Posterior cingulate gyrus (tissue), 11 donors: ENCODE measurements at regions not wholly inside any gene's neighbourhood (a gene's known extent, or its start where the extent isn't known, plus 50 kb on each side); places are given as distances from the start of the nearest gene placed in this dataset.
"Not testable (repeated sequence)": the region's sequence is repeated elsewhere in the genome, so short reads cannot be mapped to it uniquely, and the experiment has no call there.

Experiments
- DNase-seq, 10 donors: peaks; one replicate each; pipeline versions ENCODE4 v3.0.0 to v3.0.0-alpha.2; 2020 to 2021; ENCODE audit warnings: mixed read lengths in 3 of 10
- intact Hi-C: fragments of 100-400 bp; cut with DNase I; formaldehyde crosslinking; loops from one replicate; pipeline ENCODE4 v1.15.1; 2023

DNA sequence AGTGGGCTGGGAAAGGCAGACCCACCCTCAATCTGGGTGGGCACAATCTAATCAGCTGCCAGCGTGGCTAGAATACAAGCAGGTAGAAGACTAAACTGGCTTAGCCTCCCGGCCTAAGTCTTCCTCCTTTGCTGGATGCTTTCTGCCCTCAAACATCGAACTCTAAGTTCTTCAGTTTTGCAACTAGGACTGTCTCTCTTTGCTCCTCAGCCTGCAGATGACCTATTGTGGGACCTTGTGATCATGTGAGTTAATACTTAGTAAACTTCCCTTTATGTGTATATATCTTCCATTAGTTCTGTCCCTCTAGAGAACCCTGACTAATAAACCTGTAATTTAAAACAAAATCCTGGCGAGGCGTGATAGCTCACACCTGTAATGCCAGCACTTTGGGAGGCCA is 51.8 kb upstream of the SLC39A8 start:
- DNase-seq, intact Hi-C loops: not testable (repeated sequence)

GRCh38 chr4:102399021-102399420 is 53.7 kb upstream of the SLC39A8 start:
- no peak for DNase-seq
- intact Hi-C loops: no loop called here

GRCh38 chr4:102400898-102401297 is 55.6 kb upstream of the SLC39A8 start:
- DNase-seq: no peak
- intact Hi-C loops: no loop called here

DNA sequence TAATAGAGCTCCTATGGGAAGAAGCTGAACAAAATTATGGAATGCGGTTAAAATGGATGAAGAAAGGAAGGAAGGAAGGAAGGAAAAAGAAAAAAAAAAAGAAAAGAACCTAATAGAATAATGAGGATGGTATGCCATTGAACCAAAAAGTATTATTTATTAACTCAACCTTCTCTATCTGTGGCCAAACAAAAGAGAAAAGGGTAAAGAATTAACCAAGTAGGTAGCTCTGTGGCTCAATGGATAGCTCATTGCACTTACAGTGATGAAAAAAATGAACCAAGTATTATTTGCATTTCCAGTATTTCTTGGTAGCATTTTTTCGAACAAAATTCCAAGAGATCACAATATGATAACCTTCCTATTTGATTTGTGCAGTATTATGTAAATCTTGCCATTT is 56.9 kb upstream of the SLC39A8 start:
- intact Hi-C loops: no loop called here
- DNase-seq: no peak

DNA sequence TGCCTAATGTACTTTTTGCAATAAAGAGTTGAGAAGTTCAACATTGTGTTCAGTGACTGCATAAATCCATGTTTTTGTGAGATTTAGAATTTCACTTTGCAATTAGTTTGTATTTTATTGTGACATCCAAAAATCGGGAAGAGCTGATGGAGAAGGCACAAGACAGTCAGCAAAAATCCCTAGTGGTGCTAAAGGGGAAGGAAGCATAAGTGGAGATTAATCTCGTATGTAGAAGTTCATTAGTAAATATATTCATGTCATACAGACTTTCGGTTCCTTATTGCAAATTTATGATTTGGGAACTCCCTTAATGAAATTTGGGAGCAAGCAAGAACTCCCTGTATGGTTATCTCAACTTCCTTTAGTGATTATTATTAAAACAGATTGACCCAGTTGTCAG is 57.8 kb upstream of the SLC39A8 start:
- intact Hi-C loops: no loop called here

DNA sequence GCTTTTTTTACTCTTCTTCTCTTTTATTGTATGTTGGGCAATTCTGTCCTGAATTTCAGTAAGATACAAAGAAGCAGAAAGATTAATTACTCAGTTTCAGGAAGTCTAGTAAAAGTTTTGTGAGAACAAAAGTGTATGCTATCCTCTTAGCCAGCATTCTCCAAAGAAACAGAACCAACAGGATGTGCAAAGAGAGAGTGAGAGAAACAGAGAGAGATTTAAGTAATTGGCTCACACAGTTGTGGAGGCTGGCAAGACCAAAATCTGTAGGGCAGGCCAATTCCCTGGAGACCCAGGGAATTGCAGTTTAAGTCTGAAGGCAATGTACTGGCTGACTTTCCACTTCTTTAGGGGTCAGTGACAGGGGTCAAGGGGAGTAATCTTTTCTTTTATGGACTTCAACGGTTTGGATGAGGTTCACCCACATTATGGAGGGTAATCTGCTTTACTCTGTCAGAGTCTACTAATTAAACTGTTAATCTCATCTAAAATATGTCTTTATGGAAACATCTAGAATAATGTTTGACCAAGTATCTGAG is 59.2 kb upstream of the SLC39A8 start:
- no peak for DNase-seq
- intact Hi-C loops: no loop called here

More for the DNA sequence above, 57.8 kb upstream of the SLC39A8 start:
- no peak for DNase-seq

DNA sequence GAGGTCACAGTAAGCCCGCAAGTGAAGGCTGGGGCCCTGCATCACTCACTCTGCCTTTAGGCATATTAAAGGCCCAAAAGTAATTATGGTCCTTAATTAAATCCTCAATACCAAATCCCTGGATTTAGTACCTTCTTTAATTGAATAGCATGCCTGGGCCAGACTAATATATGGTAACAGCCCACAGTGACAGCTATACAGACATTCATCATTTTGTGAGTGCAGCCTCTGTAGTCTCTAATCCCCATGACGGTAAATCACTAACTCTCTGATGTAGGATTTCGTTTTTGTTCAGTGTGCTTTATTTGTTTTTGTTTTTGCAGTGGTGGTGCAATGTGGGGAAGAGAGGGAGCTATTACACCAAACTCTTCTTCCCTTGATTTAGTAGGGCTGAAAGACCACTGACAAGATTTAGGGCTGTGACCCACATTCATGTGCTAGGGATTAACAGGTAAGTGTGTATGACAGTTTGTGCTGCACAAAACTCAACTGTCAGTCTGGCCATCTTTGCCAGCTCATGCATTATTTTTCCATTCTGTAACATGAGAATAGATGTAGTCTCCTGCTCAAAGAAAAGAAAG is 60.6 kb upstream of the SLC39A8 start:
- DNase-seq: no peak

GRCh38 chr4:102410884-102411283 is 65.6 kb upstream of the SLC39A8 start:
- DNase-seq, intact Hi-C loops: not testable (repeated sequence)

More for the DNA sequence above, 60.6 kb upstream of the SLC39A8 start:
- intact Hi-C loops: no loop called here

DNA sequence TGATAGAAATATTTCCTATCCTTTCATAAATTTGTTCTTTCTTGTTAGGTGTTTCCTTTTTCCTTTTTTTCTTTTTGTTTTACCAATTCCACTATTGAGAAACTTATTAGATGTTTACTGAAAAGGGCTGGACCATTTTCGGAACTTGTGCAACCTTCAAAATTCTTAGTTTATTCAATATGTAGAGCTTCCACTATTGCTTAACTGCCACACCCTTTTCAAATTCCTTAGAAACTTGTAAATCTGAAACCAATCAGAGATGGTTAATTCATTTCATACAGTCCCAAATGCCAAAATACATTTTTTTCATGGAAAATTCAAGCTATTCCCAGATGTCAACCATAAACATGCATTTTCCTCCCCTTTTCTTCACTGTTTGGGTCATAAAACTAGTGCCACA is 66.1 kb upstream of the SLC39A8 start:
- no peak for DNase-seq
- intact Hi-C loops: no loop called here

DNA sequence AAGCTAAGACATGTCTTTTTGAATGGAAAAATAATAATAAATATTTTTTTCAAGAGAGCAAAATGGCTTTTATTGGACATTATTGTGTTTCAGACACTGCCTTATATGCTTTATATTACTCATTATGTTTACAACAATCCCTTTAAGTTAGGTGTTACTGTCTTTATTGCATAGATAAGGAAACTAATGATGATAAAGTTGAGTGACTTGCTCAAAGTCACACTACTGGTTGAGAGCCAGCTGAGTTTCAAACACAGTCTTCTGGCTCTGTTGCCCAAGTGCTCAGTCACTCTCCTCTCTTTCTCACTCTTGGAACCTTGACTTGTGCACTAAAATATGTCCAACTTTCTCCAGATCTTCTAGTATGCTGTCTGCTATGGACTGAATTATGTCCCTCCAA is 71.5 kb upstream of the SLC39A8 start:
- no peak for DNase-seq
- intact Hi-C loops: no loop called here

- intact Hi-C loops: no loop called here
- no peak for DNase-seq
These were observed 75.5 kb upstream of the SLC39A8 start for GRCh38 chr4:102420563-102421398.

GRCh38 chr4:102422843-102423242 is 77.6 kb upstream of the SLC39A8 start:
- intact Hi-C loops: no loop called here
- DNase-seq: no peak

DNA sequence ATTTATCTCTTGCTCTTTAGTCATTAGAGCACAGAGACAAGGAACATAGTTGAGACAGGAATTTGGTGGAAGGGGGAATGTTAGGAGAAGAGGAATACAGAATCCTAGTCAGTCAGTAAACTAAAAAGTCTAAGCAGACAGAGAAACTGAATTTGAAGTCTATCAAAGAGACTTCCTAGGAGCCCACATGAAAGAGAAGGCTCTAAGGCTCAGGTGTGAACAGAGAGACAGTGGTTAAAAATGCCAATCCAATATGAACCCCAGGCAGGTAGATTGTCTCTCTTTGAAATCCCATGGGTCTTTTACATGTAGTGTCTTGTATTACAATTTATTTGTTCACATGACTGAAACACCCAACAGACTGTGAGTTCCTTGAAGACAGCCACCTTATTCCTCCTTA is 77.8 kb upstream of the NFKB1 start:
- intact Hi-C loops: no loop called here
- no peak for DNase-seq

GRCh38 chr4:102427371-102427998 is 73.7 kb upstream of the NFKB1 start:
- intact Hi-C loops: no loop called here
- DNase-seq: no peak

- no peak for DNase-seq
- intact Hi-C loops: no loop called here
These were observed 73.0 kb upstream of the NFKB1 start for GRCh38 chr4:102428122-102428521.

DNA sequence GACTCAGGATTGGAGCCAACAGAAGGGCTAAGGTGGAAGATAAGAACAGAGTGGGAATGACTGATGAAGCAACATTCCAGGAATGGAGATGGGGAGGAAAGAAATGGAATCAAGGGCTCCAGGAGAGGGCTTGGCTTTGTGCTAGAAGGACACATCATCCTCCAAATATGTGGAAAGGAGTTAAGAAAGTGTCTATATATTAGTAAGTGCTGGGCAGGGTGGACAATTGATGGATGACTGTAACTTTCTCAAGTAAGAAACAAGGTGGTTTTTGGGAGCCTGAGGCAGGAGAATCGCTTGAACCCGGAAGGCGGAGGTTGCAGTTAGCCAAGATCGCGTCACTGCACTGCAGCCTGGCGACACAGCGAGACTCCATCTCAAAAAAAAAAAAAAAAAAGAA is 71.6 kb upstream of the NFKB1 start:
- intact Hi-C loops: no loop called here
- no peak for DNase-seq

DNA sequence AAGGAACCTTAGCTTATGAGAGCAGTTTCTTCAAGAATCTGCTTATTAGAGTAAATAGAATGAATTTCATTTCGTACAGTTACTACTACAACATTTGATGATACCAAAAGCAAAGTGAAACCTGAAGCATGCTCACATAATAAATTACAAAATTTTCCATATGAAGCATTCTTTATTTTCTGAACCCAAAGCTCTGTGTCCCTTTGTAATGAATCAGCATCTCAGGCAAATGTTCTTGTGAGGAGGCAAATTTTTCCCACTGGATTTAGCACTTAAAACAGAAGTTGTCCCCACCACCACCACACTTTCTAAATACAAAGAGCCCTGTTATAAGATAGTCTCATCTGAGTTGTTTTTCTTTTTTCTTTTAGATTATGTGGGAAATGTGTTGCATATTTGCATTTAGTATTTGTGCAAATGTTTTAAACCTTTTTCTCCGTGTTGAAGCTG is 70.7 kb upstream of the NFKB1 start:
- intact Hi-C loops: loop anchor here (5.0 to 10.0 kb wide), 4 partner anchors 72 to 662 kb away; partner anchors contain the start of genes NFKB1 and SLC39A8
- no peak for DNase-seq

- intact Hi-C loops: loop anchor here (5.0 to 10.0 kb wide), 4 partner anchors 71 to 661 kb away; partner anchors contain the start of genes NFKB1 and SLC39A8
These were observed 69.6 kb upstream of the NFKB1 start for GRCh38 chr4:102431608-102431961.

DNA sequence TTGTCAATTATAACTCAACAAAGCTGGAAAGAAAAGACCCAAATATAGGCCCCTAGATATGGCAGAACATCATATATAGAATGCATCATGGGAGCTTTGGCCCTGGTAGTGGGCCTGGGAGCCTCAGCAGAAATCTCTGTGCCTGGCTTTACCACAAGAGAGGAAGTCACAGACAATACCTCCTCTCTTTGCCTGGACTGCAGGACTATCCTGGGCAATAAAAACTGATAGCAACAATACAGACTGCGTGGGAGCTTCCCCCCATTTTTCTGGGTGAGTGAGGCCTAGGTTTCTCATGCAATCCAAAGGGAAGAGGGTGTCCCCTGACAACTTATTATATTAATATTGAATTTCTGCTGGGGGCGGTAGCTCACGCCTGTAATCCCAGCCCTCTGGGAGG is 64.0 kb upstream of the NFKB1 start:
- intact Hi-C loops: loop anchor here (10.0 kb wide), 1 partner anchor 92 kb away; the partner anchor contains the start of gene SLC39A8
- DNase-seq: no peak

More at GRCh38 chr4:102431608-102431961, 69.6 kb upstream of the NFKB1 start:
- no peak for DNase-seq

DNA sequence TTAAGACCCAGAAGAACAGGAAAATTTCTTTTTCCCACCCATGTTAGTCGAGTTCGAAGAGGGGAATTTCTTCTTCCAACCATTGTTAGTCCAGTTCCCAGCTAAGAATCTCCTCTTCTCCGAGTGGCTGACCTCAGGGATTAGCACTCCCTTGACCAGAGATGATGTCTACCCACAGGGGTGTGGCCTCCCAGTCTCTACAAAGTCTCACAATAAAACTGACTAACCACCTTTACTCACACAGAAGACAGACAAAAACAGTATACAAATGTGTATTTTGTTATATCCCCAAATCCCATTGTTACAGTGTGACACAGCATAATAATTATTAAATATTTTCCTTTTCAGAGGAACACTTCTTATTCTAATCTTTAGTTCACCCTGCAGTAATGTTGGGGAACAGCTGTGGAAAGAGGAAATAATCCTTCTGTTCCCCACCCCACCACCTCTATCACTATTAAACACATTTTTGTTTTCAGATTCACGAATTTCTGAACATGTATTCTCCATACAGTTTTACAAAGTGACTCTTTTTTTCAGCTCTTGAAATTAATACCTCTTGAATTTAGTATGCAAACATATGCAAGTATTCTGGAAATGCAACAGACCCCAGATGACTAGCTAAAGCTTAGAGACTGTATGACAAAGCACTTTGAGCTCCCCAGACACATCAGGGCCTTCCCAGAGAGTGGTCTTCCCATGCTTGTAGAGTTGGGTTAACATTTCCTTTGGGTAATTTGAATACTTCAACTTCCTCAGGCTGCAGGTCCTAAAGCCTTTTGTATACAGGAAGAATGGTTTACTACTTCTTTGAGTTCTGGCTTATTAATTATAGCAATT is 62.5 kb upstream of the NFKB1 start:
- DNase-seq: no peak
- intact Hi-C loops: loop anchor here (10.0 kb wide), 1 partner anchor 94 kb away; the partner anchor contains the start of gene SLC39A8
